DMS153 (cell line): ENCODE measurements at regions not wholly inside any gene's neighbourhood (a gene's known extent, or its start where the extent isn't known, plus 50 kb on each side); places are given as distances from the start of the nearest gene placed in this dataset.

Experiments
- DNase-seq: peaks from one replicate; lab custom pipeline; 2025; lab: John Stamatoyannopoulos, UW

- DNase-seq, result no peak
These were observed 110.2 kb upstream of the SPATA13 start for GRCh38 chr13:24050292-24050711.

- no peak for DNase-seq
These were observed 109.5 kb upstream of the SPATA13 start for GRCh38 chr13:24050796-24051715.

GRCh38 chr13:24052547-24053518 lies 107.7 kb upstream of the SPATA13 start:
- no peak for DNase-seq

GRCh38 chr13:24053519-24054251 lies 106.8 kb upstream of the SPATA13 start:
- DNase-seq, result peak; percentile 69

- DNase-seq, result no peak
These were observed 103.8 kb upstream of the SPATA13 start for GRCh38 chr13:24056616-24057137.

- DNase-seq, result no peak
These were observed 99.5 kb upstream of the SPATA13 start for GRCh38 chr13:24060993-24061392.

GRCh38 chr13:24063281-24063877 lies 97.1 kb upstream of the SPATA13 start:
- no peak for DNase-seq

- no peak for DNase-seq
These were observed 96.1 kb upstream of the SPATA13 start for GRCh38 chr13:24064371-24064770.

GRCh38 chr13:24065176-24065575 lies 95.3 kb upstream of the SPATA13 start:
- DNase-seq, result no peak

GRCh38 chr13:24066405-24067295 lies 93.9 kb upstream of the SPATA13 start:
- DNase-seq, result no peak

- DNase-seq, result no peak
These were observed 92.0 kb upstream of the SPATA13 start for GRCh38 chr13:24068472-24068871.

GRCh38 chr13:24071016-24071415 lies 89.5 kb upstream of the SPATA13 start:
- no peak for DNase-seq

- DNase-seq, result no peak
These were observed 89.0 kb upstream of the SPATA13 start for GRCh38 chr13:24071423-24072075.

- DNase-seq, result no peak
These were observed 86.9 kb upstream of the SPATA13 start for GRCh38 chr13:24073657-24074056.

GRCh38 chr13:24074678-24075077 lies 85.8 kb upstream of the SPATA13 start:
- no peak for DNase-seq

GRCh38 chr13:24075137-24075975 lies 85.2 kb upstream of the SPATA13 start:
- DNase-seq, result no peak

- DNase-seq, result no peak
These were observed 84.4 kb upstream of the SPATA13 start for GRCh38 chr13:24076109-24076508.

- no peak for DNase-seq
These were observed 83.9 kb upstream of the SPATA13 start for GRCh38 chr13:24076636-24077035.

GRCh38 chr13:24080134-24080533 lies 80.4 kb upstream of the SPATA13 start:
- no peak for DNase-seq
